Endothelial cell of umbilical vein (primary cell): ENCODE measurements at regions not wholly inside any gene's neighbourhood (a gene's known extent, or its start where the extent isn't known, plus 50 kb on each side); places are given as distances from the start of the nearest gene placed in this dataset.

ENCODE experiments used
- BruUV-seq: library from RNA; stranded (reverse); fragments of 400-500 nt; replicated peaks from 2 replicates; lab custom pipeline; 2021; lab: Mats Ljungman, UMichigan
- CTCF ChIA-PET: fragments of 300-600, 350-600 bp; sonication (Branson Sonifier 250); formaldehyde crosslinking; loops from one replicate; lab custom pipeline; 2021; ENCODE audit warnings: antibody characterized with exemption, inconsistent platforms; lab: Charles Lee
- POLR2A ChIA-PET: fragments of 300-600, 350-600 bp; sonication (Branson Sonifier 250); formaldehyde crosslinking; loops from one replicate; lab custom pipeline; 2021; ENCODE audit warnings: antibody characterized with exemption, inconsistent platforms; lab: Charles Lee
- DNase-seq: peaks from one replicate; pipeline ENCODE4 v3.0.0-alpha.2; 2011; ENCODE audit warnings: low read depth, low spot score
- FAIRE-seq: peaks from 2 replicates; lab custom pipeline; 2011; peaks lifted over from hg19 to GRCh38; lab: Jason Lieb, UNC
- H2AFZ ChIP-seq: 2 replicates; pipeline ENCODE4 v1.6.0; 2012; ENCODE audit warnings: low read depth, low read length, control low read depth, inconsistent platforms
- H3K27ac ChIP-seq: 2 replicates; pipeline ENCODE4 v1.5.1; 2011; ENCODE audit warnings: low read depth, mild to moderate bottlenecking, control low read depth, low read length, moderate library complexity; ENCODE audit not compliant: insufficient read depth
- H3K27me3 ChIP-seq, 2 experiments: 2 replicates each; pipeline versions ENCODE4 v1.6.0 to v1.6.1; 2011; ENCODE audit warnings: low read length in 2 of 2, mixed read lengths in 1 of 2; ENCODE audit not compliant: control insufficient read depth in 2 of 2, insufficient read depth in 2 of 2
- H3K36me3 ChIP-seq, 2 experiments: 2 replicates in 1 of 2; 3 replicates in 1 of 2; pipeline ENCODE4 v1.5.1; 2011; ENCODE audit warnings: low read length in 2 of 2, mild to moderate bottlenecking in 1 of 2, moderate library complexity in 1 of 2; ENCODE audit not compliant: control insufficient read depth in 2 of 2, insufficient read depth in 2 of 2; ENCODE audit errors: extremely low read depth in 1 of 2
- H3K4me1 ChIP-seq: 3 replicates; pipeline ENCODE4 v1.5.1; 2011; ENCODE audit warnings: mild to moderate bottlenecking, low read length; ENCODE audit not compliant: control insufficient read depth, insufficient read depth; ENCODE audit errors: extremely low read depth
- H3K4me2 ChIP-seq: 2 replicates; pipeline ENCODE4 v1.6.1; 2011; ENCODE audit warnings: low read length, control low read depth, mixed read lengths; ENCODE audit not compliant: insufficient read depth
- H3K4me3 ChIP-seq, 3 experiments: fragments of 200-600 bp in 1 of 3; sonication (generic), shearing (Covaris generic) in 1 of 3; replicated peaks in 1 of 3; 2 replicates each; pipeline ENCODE4 v1.5.1; 2011 to 2016; ENCODE audit warnings: control low read depth in 3 of 3, low read length in 3 of 3, mild to moderate bottlenecking in 2 of 3, inconsistent platforms in 1 of 3, low read depth in 1 of 3, moderate library complexity in 1 of 3; ENCODE audit not compliant: insufficient read depth in 1 of 3
- H3K79me2 ChIP-seq: 2 replicates; pipeline ENCODE4 v1.6.0; 2012; ENCODE audit warnings: low read length, inconsistent platforms; ENCODE audit not compliant: control insufficient read depth, insufficient read depth
- H3K9ac ChIP-seq: replicated peaks from 2 replicates; pipeline ENCODE3; 2011; ENCODE audit warnings: low read length, control low read depth; ENCODE audit not compliant: insufficient read depth; ENCODE audit errors: extremely low read depth
- H3K9me1 ChIP-seq: replicated peaks from 3 replicates; pipeline ENCODE4 v1.6.0; 2011; ENCODE audit warnings: mild to moderate bottlenecking, low read length; ENCODE audit not compliant: control insufficient read depth, insufficient read depth; ENCODE audit errors: extremely low read depth
- H3K9me3 ChIP-seq: replicated peaks from 2 replicates; pipeline ENCODE4 v1.5.1; 2012; ENCODE audit warnings: low read length, inconsistent platforms; ENCODE audit not compliant: control insufficient read depth, insufficient read depth
- H4K20me1 ChIP-seq: replicated peaks from 2 replicates; pipeline ENCODE3; 2011; ENCODE audit warnings: mild to moderate bottlenecking, low read length; ENCODE audit not compliant: control insufficient read depth, insufficient read depth; ENCODE audit errors: extremely low read depth
- CTCF ChIP-seq, 2 donors: IDR thresholded peaks; 1 replicate in 1 of 2; 2 replicates in 1 of 2; pipeline ENCODE4 v1.5.1; 2011; ENCODE audit warnings: low read length in 2 of 2, mild to moderate bottlenecking in 2 of 2, moderate library complexity in 2 of 2, control low read depth in 1 of 2, inconsistent platforms in 1 of 2, low read depth in 1 of 2; ENCODE audit not compliant: insufficient read depth in 1 of 2; ENCODE audit errors: extremely low read depth in 1 of 2
- EZH2 ChIP-seq: IDR thresholded peaks from 2 replicates; pipeline ENCODE4 v1.6.1; 2012; ENCODE audit warnings: borderline replicate concordance, low read depth, mild to moderate bottlenecking, moderate library complexity, low read length, inconsistent platforms; ENCODE audit not compliant: severe bottlenecking
- FOS ChIP-seq: IDR thresholded peaks from 2 replicates; pipeline ENCODE4 v1.6.1; 2011; ENCODE audit warnings: mild to moderate bottlenecking, low read length, moderate library complexity, borderline replicate concordance; ENCODE audit not compliant: insufficient read depth
- GATA2 ChIP-seq: IDR thresholded peaks from 2 replicates; pipeline ENCODE4 v1.7.0; 2011; ENCODE audit warnings: low read depth, mild to moderate bottlenecking, moderate library complexity, mixed read lengths, low read length; ENCODE audit not compliant: insufficient read length, insufficient read depth
- JUN ChIP-seq: IDR thresholded peaks from 2 replicates; pipeline ENCODE4 v1.6.1; 2011; ENCODE audit warnings: borderline replicate concordance, low read depth; ENCODE audit not compliant: insufficient read length, insufficient read depth
- MAX ChIP-seq: IDR thresholded peaks from 2 replicates; pipeline ENCODE4 v1.6.1; 2011; ENCODE audit not compliant: insufficient read depth, insufficient read length
- MYC ChIP-seq: IDR thresholded peaks from one replicate; pipeline ENCODE4 v1.6.1; 2011; ENCODE audit warnings: mild to moderate bottlenecking, low read depth, low read length
- POLR2A ChIP-seq: IDR thresholded peaks from 2 replicates; pipeline ENCODE4 v1.6.1; 2012; ENCODE audit warnings: low read depth, mild to moderate bottlenecking, control low read depth, low read length
- POLR2AphosphoS5 ChIP-seq: IDR thresholded peaks from 2 replicates; pipeline ENCODE4 v1.6.1; 2012; ENCODE audit warnings: low read depth, mild to moderate bottlenecking, control low read depth, low read length, moderate library complexity; ENCODE audit not compliant: insufficient read depth
- dilution Hi-C: fragments of 300-500 bp; cut with MboI; formaldehyde crosslinking; loops from one replicate; pipeline ENCODE4 v1.15.0; 2019; ENCODE audit warnings: low sequenced_read_pairs; ENCODE audit not compliant: extremely low pct_ligation_motif_present
- intact Hi-C: fragments of 100-400 bp; cut with micrococcal nuclease; formaldehyde crosslinking; loops from one replicate; pipeline ENCODE4 v1.10.0; 2022

- Histone ChIP-seq H3K4me3 (no peak overlapping the region), H3K9me3 (no peaks in the 10 kb centered on the region), H3K27me3 (no peaks in the 10 kb centered on the region), H3K4me2 (no peak overlapping the region), H3K4me1 (no peaks in the 10 kb centered on the region), H3K9me1 (no peaks in the 10 kb centered on the region), H3K9ac (no peak overlapping the region), H4K20me1 (no peaks in the 10 kb centered on the region), H3K79me2 (no peaks in the 10 kb centered on the region), H3K36me3 (no peaks in the 10 kb centered on the region), H3K27ac (no peak overlapping the region), H2AFZ (no peak overlapping the region)
- DNase-seq (no peak), FAIRE-seq (no peak)
- POLR2A ChIA-PET, result no interaction called here
- no peak for TF ChIP-seq CTCF (IDR thresholded peaks at IDR 0.05; ENCODE audit: extremely low read depth in 1 of 2, insufficient read depth in 1 of 2, low read depth in 1 of 2, low read length in 2 of 2)
- no peak for TF ChIP-seq MYC
- TF ChIP-seq POLR2A, result no peak
- no peak for TF ChIP-seq FOS
- TF ChIP-seq JUN, result no peak
- no peak for TF ChIP-seq POLR2AphosphoS5
- TF ChIP-seq GATA2, result no peak
- no peak for TF ChIP-seq EZH2
- no peak for TF ChIP-seq MAX
- dilution Hi-C loops, result no loop called here
- CTCF ChIA-PET, result no interaction called here
- intact Hi-C loops, result no loop called here
- no TSS peak for BruUV-seq
Measured at GRCh38 chr22:47240116-47240515, 477.7 kb downstream of the TBC1D22A start.
